ENCODE measurements at regions not wholly inside any gene's neighbourhood (a gene's known extent, or its start where the extent isn't known, plus 50 kb on each side); places are given as distances from the start of the nearest gene placed in this dataset.

- TF ChIP-seq CTCF (IDR thresholded peaks at IDR 0.05): no peak
- no peak for TF ChIP-seq POLR2A (IDR thresholded peaks at IDR 0.05)
These were observed 69.8 kb upstream of the ANKFN1 start for GRCh38 chr17:56083475-56083874.
